ENCODE measurements at regions not wholly inside any gene's neighbourhood (a gene's known extent, or its start where the extent isn't known, plus 50 kb on each side); places are given as distances from the start of the nearest gene placed in this dataset.

DNA sequence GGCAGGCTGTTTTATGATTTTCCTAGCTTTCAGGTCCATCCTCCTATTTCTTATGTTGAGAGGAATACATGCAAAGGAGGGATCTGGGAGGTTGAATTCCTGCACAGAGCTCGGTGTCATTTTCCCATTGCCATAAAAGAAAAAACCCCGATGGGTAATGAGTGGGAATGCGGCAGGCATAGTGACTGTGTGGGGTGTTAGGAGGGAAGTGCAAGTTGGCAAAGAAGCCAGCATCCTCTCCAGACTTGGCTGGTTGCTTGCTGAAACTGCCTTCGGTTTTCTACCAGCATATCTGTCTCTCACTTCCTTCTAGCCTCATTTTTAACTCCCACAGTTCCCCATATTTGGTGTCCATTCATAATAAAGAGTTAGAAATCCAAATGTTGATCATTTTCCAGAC, 1046.1 kb downstream of the SLC6A15 start:
- no peak overlapping the region for H3K4me3 ChIP-seq (ENCODE audit: insufficient read depth, low read depth, low read length)

More for the DNA sequence above, 1046.1 kb downstream of the SLC6A15 start:
- POLR2A ChIA-PET (ENCODE audit: unreplicated experiment), result no interaction called here
- Histone ChIP-seq H3K23ac (ENCODE audit: low read depth, low read length) (no peak overlapping the region), H2BK15ac (ENCODE audit: low read depth, low read length) (no peak overlapping the region), H4K8ac (ENCODE audit: low read depth in 2 of 2, low read length in 2 of 2) (no peak overlapping the region), H3K9ac (ENCODE audit: low read depth, low read length) (no peak overlapping the region), H3K27ac (ENCODE audit: insufficient read depth, low read length) (no peak overlapping the region), H3K27me3 (ENCODE audit: control insufficient read depth, insufficient read depth, low read length) (no peaks in the 10 kb centered on the region), H2AK5ac (ENCODE audit: low read depth, low read length) (no peak overlapping the region), H3K4me2 (ENCODE audit: low read depth, low read length) (no peak overlapping the region), H4K20me1 (ENCODE audit: insufficient read depth, low read length) (no peaks in the 10 kb centered on the region), H3K4ac (ENCODE audit: low read depth, low read length) (no peak overlapping the region), H3K9me1 (ENCODE audit: insufficient read depth, low read length) (no peaks in the 10 kb centered on the region), H4K5ac (ENCODE audit: low read depth, low read length) (no peak overlapping the region), H3K18ac (ENCODE audit: low read depth, low read length) (no peak overlapping the region), H2BK5ac (ENCODE audit: low read depth, low read length, poor library complexity, severe bottlenecking) (no peak overlapping the region), H4K91ac (ENCODE audit: insufficient read depth, low read depth, low read length) (no peak overlapping the region), H3K14ac (replicated peaks; ENCODE audit: low read depth, low read length) (no peak overlapping the region), H3K36me3 (ENCODE audit: control insufficient read depth, insufficient read depth, low read length) (no peaks in the 10 kb centered on the region), H3K56ac (ENCODE audit: extremely low read depth, insufficient read depth, low read length) (no peak overlapping the region), H2BK120ac (ENCODE audit: low read depth, low read length) (no peak overlapping the region), H3K9me3 (ENCODE audit: control insufficient read depth, insufficient read depth, low read length) (no peaks in the 10 kb centered on the region), H2AFZ (replicated peaks; ENCODE audit: low read length, poor library complexity) (no peak overlapping the region), H3K4me1 (ENCODE audit: control insufficient read depth, insufficient read depth, low read length) (no peaks in the 10 kb centered on the region), H3K79me1 (ENCODE audit: low read depth in 1 of 2, low read length in 2 of 2) (no peaks in the 10 kb centered on the region), H2AK9ac (replicated peaks; ENCODE audit: low read depth, low read length, poor library complexity) (no peak overlapping the region), H2BK20ac (ENCODE audit: low read depth, low read length) (no peak overlapping the region)
- whole genome bisulfite sequencing, 2 experiments (ENCODE audit: extremely low coverage in 2 of 2, insufficient read length in 1 of 2), result no CpG with 5 or more reads among the region's 4 CpGs
- BruUV-seq (replicated peaks), result no TSS peak
- DNase-seq (no peak), ATAC-seq (ENCODE audit: low read depth) (no peak)
- CTCF ChIA-PET, result no interaction called here
- TF ChIP-seq, protein P1, sequence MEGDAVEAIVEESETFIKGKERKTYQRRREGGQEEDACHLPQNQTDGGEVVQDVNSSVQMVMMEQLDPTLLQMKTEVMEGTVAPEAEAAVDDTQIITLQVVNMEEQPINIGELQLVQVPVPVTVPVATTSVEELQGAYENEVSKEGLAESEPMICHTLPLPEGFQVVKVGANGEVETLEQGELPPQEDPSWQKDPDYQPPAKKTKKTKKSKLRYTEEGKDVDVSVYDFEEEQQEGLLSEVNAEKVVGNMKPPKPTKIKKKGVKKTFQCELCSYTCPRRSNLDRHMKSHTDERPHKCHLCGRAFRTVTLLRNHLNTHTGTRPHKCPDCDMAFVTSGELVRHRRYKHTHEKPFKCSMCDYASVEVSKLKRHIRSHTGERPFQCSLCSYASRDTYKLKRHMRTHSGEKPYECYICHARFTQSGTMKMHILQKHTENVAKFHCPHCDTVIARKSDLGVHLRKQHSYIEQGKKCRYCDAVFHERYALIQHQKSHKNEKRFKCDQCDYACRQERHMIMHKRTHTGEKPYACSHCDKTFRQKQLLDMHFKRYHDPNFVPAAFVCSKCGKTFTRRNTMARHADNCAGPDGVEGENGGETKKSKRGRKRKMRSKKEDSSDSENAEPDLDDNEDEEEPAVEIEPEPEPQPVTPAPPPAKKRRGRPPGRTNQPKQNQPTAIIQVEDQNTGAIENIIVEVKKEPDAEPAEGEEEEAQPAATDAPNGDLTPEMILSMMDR (conservative IDR thresholded peaks at IDR 0.05; ENCODE audit: low read depth, low read length), result no peak
- TF ChIP-seq RFX5 (IDR thresholded peaks at IDR 0.05; ENCODE audit: low read depth, low read length), result no peak
- no peak for TF ChIP-seq SMC3 (IDR thresholded peaks at IDR 0.05; ENCODE audit: low read depth, low read length)
- TF ChIP-seq CEBPB (IDR thresholded peaks at IDR 0.05; ENCODE audit: low read depth, low read length), result no peak
- TF ChIP-seq MXI1 (IDR thresholded peaks at IDR 0.05; ENCODE audit: borderline replicate concordance, low read depth, low read length), result no peak
- no peak for TF ChIP-seq NFE2L2 (IDR thresholded peaks at IDR 0.05; ENCODE audit: low read depth, low read length)
- TF ChIP-seq, protein P2, sequence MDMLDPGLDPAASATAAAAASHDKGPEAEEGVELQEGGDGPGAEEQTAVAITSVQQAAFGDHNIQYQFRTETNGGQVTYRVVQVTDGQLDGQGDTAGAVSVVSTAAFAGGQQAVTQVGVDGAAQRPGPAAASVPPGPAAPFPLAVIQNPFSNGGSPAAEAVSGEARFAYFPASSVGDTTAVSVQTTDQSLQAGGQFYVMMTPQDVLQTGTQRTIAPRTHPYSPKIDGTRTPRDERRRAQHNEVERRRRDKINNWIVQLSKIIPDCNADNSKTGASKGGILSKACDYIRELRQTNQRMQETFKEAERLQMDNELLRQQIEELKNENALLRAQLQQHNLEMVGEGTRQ (IDR thresholded peaks at IDR 0.05; ENCODE audit: low read depth, low read length), result no peak
- TF ChIP-seq POLR2A (IDR thresholded peaks at IDR 0.05; ENCODE audit: low read depth, low read length), result no peak
- no peak for TF ChIP-seq MAFK (IDR thresholded peaks at IDR 0.05; ENCODE audit: low read depth, low read length)
- TF ChIP-seq, protein P3, sequence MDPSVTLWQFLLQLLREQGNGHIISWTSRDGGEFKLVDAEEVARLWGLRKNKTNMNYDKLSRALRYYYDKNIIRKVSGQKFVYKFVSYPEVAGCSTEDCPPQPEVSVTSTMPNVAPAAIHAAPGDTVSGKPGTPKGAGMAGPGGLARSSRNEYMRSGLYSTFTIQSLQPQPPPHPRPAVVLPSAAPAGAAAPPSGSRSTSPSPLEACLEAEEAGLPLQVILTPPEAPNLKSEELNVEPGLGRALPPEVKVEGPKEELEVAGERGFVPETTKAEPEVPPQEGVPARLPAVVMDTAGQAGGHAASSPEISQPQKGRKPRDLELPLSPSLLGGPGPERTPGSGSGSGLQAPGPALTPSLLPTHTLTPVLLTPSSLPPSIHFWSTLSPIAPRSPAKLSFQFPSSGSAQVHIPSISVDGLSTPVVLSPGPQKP (IDR thresholded peaks at IDR 0.05; ENCODE audit: borderline replicate concordance, low read depth, low read length), result no peak
- TF ChIP-seq RCOR1 (IDR thresholded peaks at IDR 0.05; ENCODE audit: insufficient replicate concordance, low read length), result no peak
- no peak for TF ChIP-seq RAD21 (IDR thresholded peaks at IDR 0.05; ENCODE audit: low read length)
- intact Hi-C loops (cut with micrococcal nuclease), result no loop called here
- dilution Hi-C loops (cut with HindIII; ENCODE audit: low sequenced_read_pairs, unreplicated experiment), result no loop called here
- in situ Hi-C loops (cut with MboI; ENCODE audit: low sequenced_read_pairs), result no loop called here

All from IMR-90 (cell line).